C4-2B (cell line): ENCODE measurements at regions not wholly inside any gene's neighbourhood (a gene's known extent, or its start where the extent isn't known, plus 50 kb on each side); places are given as distances from the start of the nearest gene placed in this dataset.
A peak's percentile ranks its signal among the peaks of the same experiment; 100 is the strongest.

Source experiments
- H3K27ac ChIP-seq: fragments of 450-650 bp; 2 replicates; pipeline ENCODE4 v1.5.1; 2017
- CTCF ChIP-seq: fragments of 450-650 bp; conservative IDR thresholded peaks from 2 replicates; pipeline ENCODE4 v1.5.1; 2017; ENCODE audit warnings: mild to moderate bottlenecking
- ZFX ChIP-seq: fragments of 450-650 bp; IDR thresholded peaks from 2 replicates; pipeline ENCODE4 v1.6.1; 2017

GRCh38 chr5:87850843-87851242, 417.8 kb downstream of the TMEM161B start:
- TF ChIP-seq CTCF (no peak), ZFX (no peak)

GRCh38 chr5:87845734-87846133, 422.9 kb downstream of the TMEM161B start:
- no peak for TF ChIP-seq CTCF
- no peak for TF ChIP-seq ZFX
- H3K27ac ChIP-seq: no peak overlapping the region

More at GRCh38 chr5:87850843-87851242, 417.8 kb downstream of the TMEM161B start:
- H3K27ac ChIP-seq: no peak overlapping the region

DNA sequence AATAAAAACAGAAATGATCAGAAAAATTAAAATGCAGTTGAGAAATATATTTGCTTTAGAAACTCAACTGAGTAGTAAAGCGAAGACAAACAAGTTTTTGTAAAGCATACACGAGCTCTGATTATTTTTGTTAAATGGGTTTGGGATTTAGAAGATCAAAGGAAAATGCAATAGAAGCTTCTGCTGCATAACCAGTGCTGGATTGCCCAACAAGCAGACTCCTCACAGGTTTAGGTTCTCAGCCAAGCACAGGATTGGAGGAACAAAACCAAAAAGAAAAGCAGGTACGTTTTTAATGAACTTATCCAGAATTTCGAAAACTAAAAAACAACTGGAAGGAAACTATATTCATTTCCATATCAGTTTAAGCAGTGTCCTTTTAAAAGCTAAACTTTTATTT, 423.8 kb downstream of the TMEM161B start:
- no peak overlapping the region for H3K27ac ChIP-seq
- TF ChIP-seq CTCF (no peak), ZFX (no peak)

- no peak for TF ChIP-seq ZFX
- TF ChIP-seq CTCF: peak; percentile 67
Measured at GRCh38 chr5:87844449-87844848, 424.2 kb downstream of the TMEM161B start.

GRCh38 chr5:87836696-87837095, 424.0 kb upstream of the CCNH start:
- H3K27ac ChIP-seq: no peak overlapping the region
- TF ChIP-seq ZFX (no peak), CTCF (no peak)

More at GRCh38 chr5:87844449-87844848, 424.2 kb downstream of the TMEM161B start:
- no peak overlapping the region for H3K27ac ChIP-seq

DNA sequence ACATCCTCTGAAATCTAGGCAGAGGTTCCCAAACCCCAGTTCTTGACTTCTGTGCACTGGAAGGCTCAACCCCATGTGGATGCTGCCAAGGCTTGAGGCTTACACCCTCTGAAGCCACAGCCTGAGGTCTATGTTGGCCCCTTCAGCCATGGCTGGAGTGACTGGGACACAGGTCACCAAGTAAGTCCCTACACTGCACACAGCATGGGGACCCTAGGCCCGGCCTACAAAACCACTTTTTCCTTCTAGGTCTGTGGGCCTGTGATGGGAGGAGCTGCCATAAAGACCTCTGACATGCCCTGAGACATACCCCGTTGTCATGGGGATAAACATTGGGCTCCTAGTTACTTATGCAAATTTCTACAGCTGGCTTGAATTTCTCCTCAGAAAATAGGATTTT, 418.8 kb upstream of the CCNH start:
- no peak for TF ChIP-seq CTCF
- TF ChIP-seq ZFX: no peak
- no peak overlapping the region for H3K27ac ChIP-seq

- TF ChIP-seq CTCF (no peak), ZFX (no peak)
- H3K27ac ChIP-seq: no peak overlapping the region
Measured at GRCh38 chr5:87829217-87829551, 416.5 kb upstream of the CCNH start.
